GM21529 (cell line): ENCODE measurements at regions not wholly inside any gene's neighbourhood (a gene's known extent, or its start where the extent isn't known, plus 50 kb on each side); places are given as distances from the start of the nearest gene placed in this dataset.

ENCODE experiments used
- ATAC-seq: cut with Tn5 transposase; IDR thresholded peaks from one replicate; pipeline ENCODE4 v1.9.1; 2021; ENCODE audit not compliant: unreplicated experiment

- ATAC-seq: no peak
These were observed 976.4 kb upstream of the SEL1L start for GRCh38 chr14:82510007-82510406.

- no peak for ATAC-seq
These were observed 977.7 kb upstream of the SEL1L start for GRCh38 chr14:82511399-82511798.

- ATAC-seq: no peak
These were observed 987.1 kb upstream of the SEL1L start for GRCh38 chr14:82520765-82521164.

GRCh38 chr14:82521191-82521590 is 987.5 kb upstream of the SEL1L start:
- no peak for ATAC-seq

DNA sequence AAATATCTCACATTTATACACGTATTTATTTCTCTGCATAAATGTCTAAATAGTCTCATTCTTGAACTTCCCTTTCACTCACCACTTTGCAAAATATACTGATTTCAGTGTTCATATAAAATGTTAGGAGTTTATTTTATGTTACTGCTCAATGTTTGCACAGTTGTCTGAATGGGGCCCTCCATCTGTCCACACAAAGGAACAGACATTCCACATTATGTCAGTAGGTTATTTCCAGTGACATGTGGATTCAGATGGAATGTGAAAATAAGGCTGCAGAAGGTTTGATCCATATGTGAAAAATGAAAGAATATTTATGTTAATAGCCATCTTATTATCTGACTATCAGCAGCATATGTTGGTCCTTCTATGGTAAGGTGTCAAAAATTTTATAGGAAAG is 994.4 kb upstream of the SEL1L start:
- no peak for ATAC-seq

DNA sequence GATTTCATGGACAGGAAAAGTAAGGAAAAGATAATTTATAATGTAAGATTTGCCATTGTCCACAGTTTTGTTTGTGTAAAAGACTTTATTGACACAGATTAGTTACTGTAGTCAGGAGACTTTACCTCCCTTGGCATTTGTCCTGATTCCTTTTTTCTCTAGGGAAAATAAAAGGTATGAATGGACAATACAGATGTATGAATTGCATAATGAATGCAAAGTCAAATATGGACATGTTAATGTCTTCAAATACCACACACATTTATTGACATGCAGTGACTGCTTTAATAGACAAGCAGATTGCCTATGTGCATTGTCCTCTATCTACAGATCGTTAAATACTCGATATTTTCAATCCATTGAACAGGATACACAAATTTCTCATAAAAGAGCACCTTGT is 999.7 kb upstream of the SEL1L start:
- no peak for ATAC-seq

DNA sequence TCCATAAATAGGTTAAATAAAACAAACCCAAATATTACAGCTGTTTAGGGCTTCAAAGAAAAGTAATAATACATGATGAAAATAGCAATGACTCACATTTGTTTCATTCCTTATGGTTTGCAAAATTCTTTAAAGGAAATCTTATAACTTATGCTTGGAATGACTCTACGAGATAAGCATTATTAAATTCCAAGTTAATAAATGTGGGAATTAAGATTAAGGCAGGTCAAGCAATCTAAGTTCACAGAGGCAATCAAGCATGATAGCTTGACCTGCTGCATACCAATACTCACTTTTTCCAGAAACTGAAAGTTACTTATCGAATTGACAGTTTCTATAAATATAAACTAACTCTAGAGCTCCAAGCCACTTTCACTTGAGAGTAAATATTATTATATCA is 1002.9 kb upstream of the SEL1L start:
- no peak for ATAC-seq

- ATAC-seq: no peak
These were observed 1004.2 kb upstream of the SEL1L start for GRCh38 chr14:82537831-82538230.

- no peak for ATAC-seq
These were observed 1012.7 kb upstream of the SEL1L start for GRCh38 chr14:82546401-82546800.

GRCh38 chr14:82549306-82549990 is 1015.8 kb upstream of the SEL1L start:
- no peak for ATAC-seq

GRCh38 chr14:82562881-82563280 is 1029.2 kb upstream of the SEL1L start:
- ATAC-seq: no peak

- ATAC-seq: no peak
These were observed 1032.2 kb upstream of the SEL1L start for GRCh38 chr14:82565825-82566224.

GRCh38 chr14:82587226-82587625 is 1053.6 kb upstream of the SEL1L start:
- no peak for ATAC-seq

DNA sequence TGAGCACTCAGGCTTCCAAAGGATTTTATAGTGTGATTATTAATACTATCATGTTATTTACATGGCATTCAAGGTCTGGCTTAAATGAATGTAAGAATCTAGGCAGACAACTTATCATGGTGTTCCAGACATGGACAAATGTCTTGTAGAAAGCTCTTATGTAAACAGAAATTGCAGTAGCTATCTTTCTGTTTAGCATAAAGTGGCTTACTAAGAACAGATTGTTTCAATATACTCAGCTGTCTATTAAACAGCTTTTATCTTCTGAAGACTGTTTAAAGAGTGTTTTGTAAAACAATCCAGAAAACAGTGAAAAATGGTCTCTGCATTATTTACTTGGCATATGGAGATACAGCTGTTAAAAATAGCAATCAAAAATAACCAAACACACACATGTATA is 1061.8 kb upstream of the SEL1L start:
- ATAC-seq: no peak

DNA sequence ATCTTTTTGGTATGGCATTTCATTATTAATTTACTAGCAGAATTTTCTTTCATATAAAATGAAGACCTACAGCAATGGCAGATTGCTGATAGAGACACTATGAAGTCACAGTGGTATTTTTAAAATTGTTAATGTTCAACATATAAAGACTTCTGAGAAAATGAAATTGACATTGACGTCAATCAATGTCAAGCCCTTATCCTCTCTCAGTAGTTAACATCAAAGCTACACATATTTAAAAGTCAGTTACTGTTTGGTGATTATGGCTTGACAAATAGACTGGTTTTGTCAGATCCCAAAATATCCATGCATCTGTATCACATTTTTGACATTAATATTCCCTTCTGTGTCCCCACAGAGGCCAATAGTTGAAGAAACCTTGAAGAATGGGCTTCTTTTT is 1069.1 kb upstream of the SEL1L start:
- ATAC-seq: no peak

DNA sequence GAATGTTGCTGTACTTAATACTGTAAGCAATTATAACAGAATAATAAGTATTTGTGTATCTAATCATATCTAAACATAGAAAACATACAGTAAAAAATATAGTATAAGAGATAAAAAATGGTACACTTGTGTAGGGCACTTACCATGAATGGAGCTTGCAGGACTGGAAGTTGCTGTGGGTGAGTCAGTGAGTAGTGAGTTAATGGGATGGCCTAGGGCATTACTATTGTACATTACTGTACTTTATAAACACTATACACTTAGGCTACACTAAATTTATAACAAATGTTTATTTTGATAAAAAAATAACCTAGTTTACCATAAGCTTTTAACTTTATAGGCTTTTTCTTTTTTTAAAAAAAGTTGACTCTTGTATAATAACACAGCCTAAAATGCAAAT is 1071.2 kb upstream of the SEL1L start:
- ATAC-seq: no peak

DNA sequence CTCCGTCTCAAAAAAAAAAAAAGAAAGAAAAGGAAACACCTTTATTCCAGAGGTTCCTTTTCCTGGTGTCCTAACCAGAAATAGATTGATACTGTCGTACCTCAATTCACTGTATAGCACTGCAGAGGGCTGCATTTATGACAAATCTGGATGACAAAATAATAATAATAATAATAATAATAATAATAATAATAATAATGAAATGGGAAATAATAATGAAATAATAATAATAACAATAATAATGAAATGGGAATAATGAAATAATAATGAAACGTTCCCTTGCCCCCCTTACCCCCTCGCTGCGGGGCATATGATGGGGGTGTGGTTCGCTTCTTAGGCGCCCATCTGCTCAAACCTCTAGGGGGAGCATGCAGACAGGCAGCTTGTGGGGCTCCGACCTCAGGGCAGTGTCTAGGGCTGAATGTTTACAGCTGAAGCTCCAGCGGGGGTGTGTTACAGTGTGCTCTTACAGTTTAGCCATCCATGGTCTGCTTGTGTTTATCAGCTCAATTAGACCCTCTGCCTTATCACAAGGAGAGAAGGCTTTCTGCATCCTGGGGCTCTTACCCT is 1088.3 kb upstream of the SEL1L start:
- ATAC-seq: no peak

- no peak for ATAC-seq
These were observed 1092.8 kb upstream of the SEL1L start for GRCh38 chr14:82626156-82627066.

DNA sequence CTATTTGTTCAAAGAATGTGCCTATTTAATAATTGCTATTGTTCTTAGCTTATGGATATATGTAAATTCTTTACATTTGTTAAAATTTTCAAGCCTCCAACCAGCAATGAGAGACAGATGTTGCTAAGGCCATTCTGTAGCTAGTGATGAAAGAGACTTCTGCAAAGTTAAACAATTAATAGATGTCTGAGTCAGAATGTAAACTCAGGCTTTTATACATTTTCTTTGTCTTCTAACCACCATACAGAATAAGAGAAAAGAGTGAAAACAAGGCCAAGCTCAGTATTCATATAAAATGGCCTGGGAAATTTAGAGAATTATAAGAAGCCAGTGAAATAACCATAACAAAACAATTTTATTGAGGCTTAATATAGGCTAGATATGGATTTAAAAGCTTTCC is 1102.3 kb upstream of the SEL1L start:
- ATAC-seq: no peak

DNA sequence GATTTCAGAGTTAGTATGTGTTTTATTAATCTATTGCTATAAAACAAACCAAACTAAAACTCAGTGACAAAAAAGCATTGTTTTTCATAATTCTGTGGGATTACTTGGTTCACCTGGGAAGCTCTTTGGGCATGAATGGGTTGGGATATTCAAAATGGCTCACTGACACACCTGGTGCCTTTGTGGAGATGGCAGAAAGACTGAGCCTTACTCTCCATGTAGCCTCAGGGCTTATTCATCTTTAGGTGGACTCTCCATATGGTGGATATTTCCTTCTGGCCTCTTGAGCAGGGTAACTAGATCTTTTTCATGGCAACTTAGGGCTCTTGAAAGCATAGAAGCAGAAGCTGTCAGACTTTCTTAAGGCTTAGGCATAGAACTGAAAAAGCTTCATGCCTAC is 1102.8 kb upstream of the SEL1L start:
- no peak for ATAC-seq

- no peak for ATAC-seq
These were observed 1107.4 kb upstream of the SEL1L start for GRCh38 chr14:82641050-82641540.

DNA sequence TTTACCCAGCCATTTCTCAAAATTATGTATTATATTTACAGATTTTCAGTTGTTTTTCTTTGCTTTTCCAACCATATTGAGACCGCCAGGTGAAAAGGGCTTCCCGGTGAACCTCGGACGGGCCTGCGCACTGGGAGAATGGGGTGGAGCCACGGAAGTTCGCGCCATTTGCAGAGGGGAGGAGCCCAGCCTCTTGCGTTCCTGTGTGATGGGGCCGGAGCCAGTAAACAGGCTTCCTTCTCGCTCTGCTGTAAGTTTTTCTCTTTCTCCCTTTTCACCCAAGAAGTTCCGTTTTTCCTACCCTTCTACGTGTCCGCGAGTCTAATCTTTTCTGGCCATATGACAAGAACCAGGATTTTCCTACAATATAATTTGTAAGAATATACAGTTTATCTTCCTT is 1108.8 kb upstream of the SEL1L start:
- ATAC-seq: no peak
